Spinal cord (tissue), 9 donors: ENCODE measurements at regions not wholly inside any gene's neighbourhood (a gene's known extent, or its start where the extent isn't known, plus 50 kb on each side); places are given as distances from the start of the nearest gene placed in this dataset.

Experiments used
- DNase-seq, 6 donors: peaks; one replicate each; pipeline versions ENCODE4 v3.0.0 to v3.0.0-alpha.2; 2013 to 2015; ENCODE audit warnings: low spot score in 6 of 6, low read depth in 4 of 6
- H3K27ac ChIP-seq: one replicate; pipeline ENCODE4 v1.5.1; 2013; ENCODE audit warnings: low read depth, low read length, control low read depth
- H3K27me3 ChIP-seq: one replicate; pipeline ENCODE4 v1.6.1; 2013; ENCODE audit warnings: low read length; ENCODE audit not compliant: control insufficient read depth, insufficient read depth
- H3K36me3 ChIP-seq: one replicate; pipeline ENCODE4 v1.6.1; 2013; ENCODE audit warnings: low read length; ENCODE audit not compliant: control insufficient read depth, insufficient read depth
- H3K4me1 ChIP-seq: one replicate; pipeline ENCODE4 v1.6.1; 2013; ENCODE audit warnings: low read length; ENCODE audit not compliant: control insufficient read depth, insufficient read depth
- H3K4me3 ChIP-seq: one replicate; pipeline ENCODE4 v1.5.1; 2013; ENCODE audit warnings: low read depth, low read length, control low read depth
- H3K9me3 ChIP-seq: one replicate; pipeline ENCODE4 v1.6.1; 2013; ENCODE audit warnings: low read length; ENCODE audit not compliant: control insufficient read depth, insufficient read depth
- WGBS: methylation state at CpG from one replicate; pipeline ENCODE4 v1.1.5; 2013; ENCODE audit warnings: missing lambda C conversion rate; ENCODE audit not compliant: insufficient coverage; 5-methylcytosine and 5-hydroxymethylcytosine counted together
- donor health status: healthy.

- no peaks in the 10 kb centered on the region for H3K36me3 ChIP-seq
- 90% methylated on average over 2 of the region's 4 CpGs for WGBS
- H3K27me3 ChIP-seq: no peaks in the 10 kb centered on the region
- H3K9me3 ChIP-seq: no peaks in the 10 kb centered on the region
- H3K27ac ChIP-seq: no peak overlapping the region
- no peaks in the 10 kb centered on the region for H3K4me1 ChIP-seq
- H3K4me3 ChIP-seq: no peak overlapping the region
- DNase-seq: no peak
Observed at GRCh38 chr5:44868541-44868940, 59.8 kb downstream of the MRPS30 start.

- no peak for DNase-seq
- Histone ChIP-seq H3K4me1 (no peaks in the 10 kb centered on the region), H3K27me3 (no peaks in the 10 kb centered on the region), H3K36me3 (no peaks in the 10 kb centered on the region), H3K27ac (no peak overlapping the region), H3K4me3 (no peak overlapping the region), H3K9me3 (no peaks in the 10 kb centered on the region)
- no CpG with 5 or more reads among the region's 2 CpGs for WGBS
Observed at GRCh38 chr5:44869928-44870327, 61.2 kb downstream of the MRPS30 start.

GRCh38 chr5:44870430-44870829 lies 61.7 kb downstream of the MRPS30 start:
- no peak for DNase-seq
- Histone ChIP-seq H3K4me3 (no peak overlapping the region), H3K4me1 (no peaks in the 10 kb centered on the region)

GRCh38 chr5:44871401-44871800 lies 62.7 kb downstream of the MRPS30 start:
- Histone ChIP-seq H3K27me3 (no peaks in the 10 kb centered on the region), H3K9me3 (no peaks in the 10 kb centered on the region), H3K4me1 (no peaks in the 10 kb centered on the region), H3K36me3 (no peaks in the 10 kb centered on the region), H3K4me3 (no peak overlapping the region), H3K27ac (no peak overlapping the region)
- DNase-seq: no peak
- WGBS: no CpG with 5 or more reads among the region's 2 CpGs

More at GRCh38 chr5:44870430-44870829, 61.7 kb downstream of the MRPS30 start:
- Histone ChIP-seq H3K9me3 (no peaks in the 10 kb centered on the region), H3K36me3 (no peaks in the 10 kb centered on the region), H3K27ac (no peak overlapping the region), H3K27me3 (no peaks in the 10 kb centered on the region)

GRCh38 chr5:44875661-44876605 lies 67.2 kb downstream of the MRPS30 start:
- DNase-seq: no peak
- Histone ChIP-seq H3K4me1 (no peaks in the 10 kb centered on the region), H3K36me3 (no peaks in the 10 kb centered on the region), H3K27me3 (no peaks in the 10 kb centered on the region), H3K4me3 (no peak overlapping the region), H3K27ac (no peak overlapping the region), H3K9me3 (no peaks in the 10 kb centered on the region)
- WGBS: 75% methylated on average over 1 of the region's 7 CpGs

- DNase-seq: no peak
- Histone ChIP-seq H3K4me1 (no peaks in the 10 kb centered on the region), H3K9me3 (no peaks in the 10 kb centered on the region), H3K4me3 (no peak overlapping the region), H3K36me3 (no peaks in the 10 kb centered on the region), H3K27ac (no peak overlapping the region), H3K27me3 (no peaks in the 10 kb centered on the region)
- WGBS: 85% methylated on average over 3 of the region's 5 CpGs
Observed at GRCh38 chr5:44881266-44881665, 72.5 kb downstream of the MRPS30 start.

- no peak for DNase-seq
- H3K36me3 ChIP-seq: no peaks in the 10 kb centered on the region
- no peak overlapping the region for H3K27ac ChIP-seq
- no peaks in the 10 kb centered on the region for H3K27me3 ChIP-seq
- no peaks in the 10 kb centered on the region for H3K4me1 ChIP-seq
- no peak overlapping the region for H3K4me3 ChIP-seq
- no peaks in the 10 kb centered on the region for H3K9me3 ChIP-seq
- 95% methylated on average over 25 of the region's 26 CpGs for WGBS
Observed at GRCh38 chr5:44884036-44884435, 75.3 kb downstream of the MRPS30 start.

- Histone ChIP-seq H3K27me3 (no peaks in the 10 kb centered on the region), H3K27ac (no peak overlapping the region), H3K4me1 (no peaks in the 10 kb centered on the region), H3K36me3 (no peaks in the 10 kb centered on the region), H3K4me3 (no peak overlapping the region), H3K9me3 (no peaks in the 10 kb centered on the region)
- no CpG with 5 or more reads among the region's 1 CpG for WGBS
- no peak for DNase-seq
Observed at GRCh38 chr5:44885903-44886302, 77.2 kb downstream of the MRPS30 start.

- WGBS: no CpG with 5 or more reads among the region's 1 CpG
- Histone ChIP-seq H3K27me3 (no peaks in the 10 kb centered on the region), H3K9me3 (no peaks in the 10 kb centered on the region), H3K36me3 (no peaks in the 10 kb centered on the region), H3K4me3 (no peak overlapping the region), H3K27ac (no peak overlapping the region), H3K4me1 (no peaks in the 10 kb centered on the region)
- DNase-seq: no peak
Observed at GRCh38 chr5:44887722-44888121, 79.0 kb downstream of the MRPS30 start.

- no peak for DNase-seq
- WGBS: no CpG with 5 or more reads among the region's 1 CpG
- Histone ChIP-seq H3K9me3 (no peaks in the 10 kb centered on the region), H3K36me3 (no peaks in the 10 kb centered on the region), H3K4me1 (no peaks in the 10 kb centered on the region), H3K27me3 (no peaks in the 10 kb centered on the region), H3K27ac (no peak overlapping the region), H3K4me3 (no peak overlapping the region)
Observed at GRCh38 chr5:44888435-44888834, 79.7 kb downstream of the MRPS30 start.
